ENCODE measurements at regions not wholly inside any gene's neighbourhood (a gene's known extent, or its start where the extent isn't known, plus 50 kb on each side); places are given as distances from the start of the nearest gene placed in this dataset.

GRCh38 chrX:34521563-34521962, 135.5 kb downstream of the TMEM47 start:
- TF ChIP-seq ZBTB33 (IDR thresholded peaks at IDR 0.05; ENCODE audit: extremely low read depth, insufficient replicate concordance, low read length), result no peak
- TF ChIP-seq POLR2A (IDR thresholded peaks at IDR 0.05; ENCODE audit: borderline replicate concordance, extremely low read depth, insufficient read depth, insufficient read length), result no peak
- TF ChIP-seq, protein P1, sequence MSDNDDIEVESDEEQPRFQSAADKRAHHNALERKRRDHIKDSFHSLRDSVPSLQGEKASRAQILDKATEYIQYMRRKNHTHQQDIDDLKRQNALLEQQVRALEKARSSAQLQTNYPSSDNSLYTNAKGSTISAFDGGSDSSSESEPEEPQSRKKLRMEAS (IDR thresholded peaks at IDR 0.05), result no peak
- TF ChIP-seq CTCF (IDR thresholded peaks at IDR 0.05 in 2 of 3, conservative IDR thresholded peaks at IDR 0.05 in 1 of 3; ENCODE audit: borderline replicate concordance in 1 of 3, insufficient read depth in 1 of 3, low read depth in 2 of 3, low read length in 2 of 3), result no peak
- TF ChIP-seq CEBPB (IDR thresholded peaks at IDR 0.05; ENCODE audit: low read depth), result no peak
- no peak for TF ChIP-seq EZH2 (IDR thresholded peaks at IDR 0.05)
- no peak for TF ChIP-seq RAD21 (IDR thresholded peaks at IDR 0.05; ENCODE audit: low read depth)
- no peak for TF ChIP-seq ZNF274 (IDR thresholded peaks at IDR 0.05; ENCODE audit: low read depth, low read length)
- TF ChIP-seq ELF1 (IDR thresholded peaks at IDR 0.05; ENCODE audit: borderline replicate concordance, low read depth), result no peak
- TF ChIP-seq CBX3 (IDR thresholded peaks at IDR 0.05; ENCODE audit: low read depth), result no peak
- no peak for TF ChIP-seq ATF3 (IDR thresholded peaks at IDR 0.05)
- no peak for TF ChIP-seq EZH2phosphoT487 (IDR thresholded peaks at IDR 0.05; ENCODE audit: borderline replicate concordance)

All from HCT116 (cell line).